CD4-positive, alpha-beta memory T cell (primary cell): ENCODE measurements at regions not wholly inside any gene's neighbourhood (a gene's known extent, or its start where the extent isn't known, plus 50 kb on each side); places are given as distances from the start of the nearest gene placed in this dataset.

Experiments used
- CTCF ChIA-PET: fragments of 350-600 bp; sonication (Branson Sonifier 250); formaldehyde crosslinking; loops from one replicate; lab custom pipeline; 2021; ENCODE audit warnings: inconsistent platforms; ENCODE audit not compliant: partially characterized antibody; lab: Charles Lee
- POLR2A ChIA-PET: fragments of 350-600 bp; sonication (Branson Sonifier 250); formaldehyde crosslinking; loops from one replicate; lab custom pipeline; 2021; ENCODE audit not compliant: partially characterized antibody; lab: Charles Lee
- DNase-seq, 5 donors: peaks; one replicate each; pipeline versions ENCODE4 v3.0.0 to v3.0.0-alpha.2; 2020 to 2022; ENCODE audit warnings: mixed read lengths in 1 of 5
- H3K27ac ChIP-seq: one replicate; pipeline ENCODE4 v1.7.0; 2013; ENCODE audit warnings: low read depth, low read length
- H3K27me3 ChIP-seq: 2 replicates; pipeline ENCODE4 v1.7.0; 2013; ENCODE audit warnings: mild to moderate bottlenecking, low read length, moderate library complexity; ENCODE audit not compliant: insufficient read depth
- H3K36me3 ChIP-seq: 2 replicates; pipeline ENCODE4 v1.7.0; 2013; ENCODE audit warnings: mild to moderate bottlenecking, low read length, moderate library complexity; ENCODE audit not compliant: insufficient read depth
- H3K4me1 ChIP-seq: 2 replicates; pipeline ENCODE4 v1.7.0; 2013; ENCODE audit warnings: mild to moderate bottlenecking, low read length, moderate library complexity; ENCODE audit not compliant: insufficient read depth
- H3K4me3 ChIP-seq, 2 donors: one replicate each; pipeline ENCODE4 v1.7.0; 2013; ENCODE audit warnings: low read length in 2 of 2, mild to moderate bottlenecking in 1 of 2
- H3K9me3 ChIP-seq, 2 donors: one replicate each; pipeline ENCODE4 v1.7.0; 2013; ENCODE audit warnings: low read length in 2 of 2, control low read depth in 1 of 2; ENCODE audit not compliant: control insufficient read depth in 1 of 2
- H3K27ac Mint-ChIP-seq, 7 donors: one replicate each; pipeline ENCODE4 v1.8.0; 2020 to 2021; ENCODE audit warnings: mixed read lengths in 7 of 7, mild to moderate bottlenecking in 6 of 7, inconsistent platforms in 3 of 7, moderate library complexity in 3 of 7
- H3K27me3 Mint-ChIP-seq, 2 donors: one replicate each; pipeline ENCODE4 v1.8.0; 2020 to 2021; ENCODE audit warnings: mixed read lengths in 2 of 2
- H3K36me3 Mint-ChIP-seq, 2 donors: one replicate each; pipeline ENCODE4 v1.8.0; 2020 to 2021; ENCODE audit warnings: mixed read lengths in 2 of 2, inconsistent platforms in 1 of 2, mild to moderate bottlenecking in 1 of 2
- H3K4me1 Mint-ChIP-seq, 4 donors: one replicate each; pipeline ENCODE4 v1.8.0; 2020 to 2021; ENCODE audit warnings: mixed read lengths in 4 of 4, mild to moderate bottlenecking in 1 of 4
- H3K4me3 Mint-ChIP-seq, 8 donors: one replicate each; pipeline ENCODE4 v1.8.0; 2020 to 2021; ENCODE audit warnings: mixed read lengths in 8 of 8, mild to moderate bottlenecking in 7 of 8, moderate library complexity in 6 of 8, inconsistent platforms in 3 of 8
- H3K9me3 Mint-ChIP-seq, 8 donors: one replicate each; pipeline ENCODE4 v1.8.0; 2020 to 2021; ENCODE audit warnings: mixed read lengths in 8 of 8, mild to moderate bottlenecking in 5 of 8, inconsistent platforms in 3 of 8, moderate library complexity in 1 of 8
- intact Hi-C: fragments of 100-400 bp; cut with micrococcal nuclease; formaldehyde crosslinking; loops from one replicate; pipeline ENCODE4 v1.15.1; 2023

- Histone ChIP-seq H3K27me3 (no peaks in the 10 kb centered on the region), H3K4me3 (no peak overlapping the region), H3K27ac (no peak overlapping the region), H3K4me1 (no peaks in the 10 kb centered on the region), H3K36me3 (no peaks in the 10 kb centered on the region), H3K9me3 (no peaks in the 10 kb centered on the region)
- no peaks in the 10 kb centered on the region for H3K36me3 Mint-ChIP-seq
- CTCF ChIA-PET = no interaction called here
- peaks cover 1 to 4% of the 10 kb centered on the region in 2 donors for H3K27me3 Mint-ChIP-seq
- DNase-seq = no peak
- POLR2A ChIA-PET = no interaction called here
- intact Hi-C loops = no loop called here
- no peaks in the 10 kb centered on the region for H3K4me1 Mint-ChIP-seq
- H3K27ac Mint-ChIP-seq = no peak overlapping the region
- no peak overlapping the region for H3K4me3 Mint-ChIP-seq
- H3K9me3 Mint-ChIP-seq = peaks cover 0 to 3% (median 1%) of the 10 kb centered on the region in 8 donors
Observed at GRCh38 chr5:60546207-60546606, 153.8 kb downstream of the DEPDC1B start.

DNA sequence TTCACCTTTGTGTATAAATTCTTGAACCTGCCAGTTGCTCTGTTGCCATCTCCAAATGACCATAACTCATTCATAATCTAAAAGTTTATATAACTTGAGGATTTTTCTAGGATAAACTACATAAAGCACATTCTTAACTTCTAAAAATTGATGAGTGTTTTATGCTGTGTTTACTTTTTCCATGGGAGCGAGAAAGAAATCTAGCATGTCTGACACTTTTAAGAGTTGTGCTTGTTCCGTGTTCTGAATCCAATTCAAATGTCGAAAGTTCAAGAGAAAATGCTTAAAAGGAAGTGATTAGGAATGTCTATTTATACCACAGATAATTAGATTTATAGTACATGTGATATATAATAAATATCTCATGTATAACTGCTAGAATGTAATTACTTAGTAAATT, 154.4 kb downstream of the DEPDC1B start:
- CTCF ChIA-PET = no interaction called here
- no peak overlapping the region for H3K4me3 ChIP-seq
- no peaks in the 10 kb centered on the region for H3K4me1 ChIP-seq

DNA sequence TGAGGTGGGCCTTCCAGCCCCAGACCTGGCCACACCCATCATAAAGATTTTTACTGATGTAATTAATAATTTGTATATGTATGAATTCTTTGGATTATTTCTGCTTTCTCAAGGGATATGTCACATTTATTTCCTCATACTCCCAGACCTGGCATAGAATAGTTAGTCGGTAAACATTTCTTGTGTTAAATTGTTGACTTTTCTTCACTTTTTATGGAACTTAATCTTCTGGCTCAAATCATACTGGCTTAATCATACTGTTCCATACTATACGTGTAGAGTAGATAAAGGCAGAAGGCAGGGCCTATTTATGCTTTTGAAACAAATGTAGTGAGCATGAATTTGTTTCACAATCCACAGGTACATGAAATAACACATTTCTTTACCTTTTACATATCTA, 155.8 kb downstream of the DEPDC1B start:
- no peak overlapping the region for H3K27ac ChIP-seq
- H3K36me3 Mint-ChIP-seq = no peaks in the 10 kb centered on the region
- DNase-seq = no peak
- H3K4me3 ChIP-seq = no peak overlapping the region
- no peak overlapping the region for H3K4me3 Mint-ChIP-seq
- peaks cover 1 to 6% of the 10 kb centered on the region in 2 donors for H3K27me3 Mint-ChIP-seq
- no peaks in the 10 kb centered on the region for H3K36me3 ChIP-seq
- peak overlapping the region in 1 of 7 donors; percentile 26 for H3K27ac Mint-ChIP-seq
- H3K9me3 ChIP-seq = no peaks in the 10 kb centered on the region
- H3K27me3 ChIP-seq = no peaks in the 10 kb centered on the region
- H3K9me3 Mint-ChIP-seq = peaks cover 0 to 5% (median 1%) of the 10 kb centered on the region in 8 donors
- intact Hi-C loops = no loop called here
- CTCF ChIA-PET = no interaction called here
- POLR2A ChIA-PET = no interaction called here
- no peaks in the 10 kb centered on the region for H3K4me1 Mint-ChIP-seq
- H3K4me1 ChIP-seq = no peaks in the 10 kb centered on the region

More for the DNA sequence above, 154.4 kb downstream of the DEPDC1B start:
- no peaks in the 10 kb centered on the region for H3K4me1 Mint-ChIP-seq
- peaks cover 1 to 4% of the 10 kb centered on the region in 2 donors for H3K27me3 Mint-ChIP-seq
- intact Hi-C loops = no loop called here
- no peak for DNase-seq
- H3K27ac Mint-ChIP-seq = no peak overlapping the region
- POLR2A ChIA-PET = no interaction called here
- peaks cover 0 to 4% (median 1%) of the 10 kb centered on the region in 8 donors for H3K9me3 Mint-ChIP-seq
- Histone ChIP-seq H3K27me3 (no peaks in the 10 kb centered on the region), H3K36me3 (no peaks in the 10 kb centered on the region), H3K9me3 (no peaks in the 10 kb centered on the region), H3K27ac (no peak overlapping the region)
- H3K36me3 Mint-ChIP-seq = no peaks in the 10 kb centered on the region
- no peak overlapping the region for H3K4me3 Mint-ChIP-seq

GRCh38 chr5:60541980-60542379, 158.0 kb downstream of the DEPDC1B start:
- intact Hi-C loops = no loop called here
- no peaks in the 10 kb centered on the region for H3K4me1 Mint-ChIP-seq
- CTCF ChIA-PET = no interaction called here
- Histone ChIP-seq H3K27ac (no peak overlapping the region), H3K36me3 (no peaks in the 10 kb centered on the region), H3K9me3 (no peaks in the 10 kb centered on the region), H3K4me1 (no peaks in the 10 kb centered on the region), H3K27me3 (no peaks in the 10 kb centered on the region), H3K4me3 (no peak overlapping the region)
- DNase-seq = no peak
- no peak overlapping the region for H3K27ac Mint-ChIP-seq
- H3K36me3 Mint-ChIP-seq = no peaks in the 10 kb centered on the region
- peaks cover 0 to 3% (median 1%) of the 10 kb centered on the region in 8 donors for H3K9me3 Mint-ChIP-seq
- no peak overlapping the region for H3K4me3 Mint-ChIP-seq
- POLR2A ChIA-PET = no interaction called here
- H3K27me3 Mint-ChIP-seq = peaks cover 1 to 6% of the 10 kb centered on the region in 2 donors

- H3K36me3 Mint-ChIP-seq = no peaks in the 10 kb centered on the region
- peaks cover 1 to 6% of the 10 kb centered on the region in 2 donors for H3K27me3 Mint-ChIP-seq
- Histone ChIP-seq H3K4me1 (no peaks in the 10 kb centered on the region), H3K27me3 (no peaks in the 10 kb centered on the region), H3K36me3 (no peaks in the 10 kb centered on the region), H3K4me3 (no peak overlapping the region), H3K9me3 (no peaks in the 10 kb centered on the region), H3K27ac (no peak overlapping the region)
- DNase-seq = no peak
- no peak overlapping the region for H3K27ac Mint-ChIP-seq
- H3K4me1 Mint-ChIP-seq = no peaks in the 10 kb centered on the region
- POLR2A ChIA-PET = no interaction called here
- H3K4me3 Mint-ChIP-seq = no peak overlapping the region
- H3K9me3 Mint-ChIP-seq = peaks cover 0 to 3% (median 1%) of the 10 kb centered on the region in 8 donors
- intact Hi-C loops = no loop called here
- CTCF ChIA-PET = no interaction called here
Observed at GRCh38 chr5:60540856-60541805, 158.8 kb downstream of the DEPDC1B start.

DNA sequence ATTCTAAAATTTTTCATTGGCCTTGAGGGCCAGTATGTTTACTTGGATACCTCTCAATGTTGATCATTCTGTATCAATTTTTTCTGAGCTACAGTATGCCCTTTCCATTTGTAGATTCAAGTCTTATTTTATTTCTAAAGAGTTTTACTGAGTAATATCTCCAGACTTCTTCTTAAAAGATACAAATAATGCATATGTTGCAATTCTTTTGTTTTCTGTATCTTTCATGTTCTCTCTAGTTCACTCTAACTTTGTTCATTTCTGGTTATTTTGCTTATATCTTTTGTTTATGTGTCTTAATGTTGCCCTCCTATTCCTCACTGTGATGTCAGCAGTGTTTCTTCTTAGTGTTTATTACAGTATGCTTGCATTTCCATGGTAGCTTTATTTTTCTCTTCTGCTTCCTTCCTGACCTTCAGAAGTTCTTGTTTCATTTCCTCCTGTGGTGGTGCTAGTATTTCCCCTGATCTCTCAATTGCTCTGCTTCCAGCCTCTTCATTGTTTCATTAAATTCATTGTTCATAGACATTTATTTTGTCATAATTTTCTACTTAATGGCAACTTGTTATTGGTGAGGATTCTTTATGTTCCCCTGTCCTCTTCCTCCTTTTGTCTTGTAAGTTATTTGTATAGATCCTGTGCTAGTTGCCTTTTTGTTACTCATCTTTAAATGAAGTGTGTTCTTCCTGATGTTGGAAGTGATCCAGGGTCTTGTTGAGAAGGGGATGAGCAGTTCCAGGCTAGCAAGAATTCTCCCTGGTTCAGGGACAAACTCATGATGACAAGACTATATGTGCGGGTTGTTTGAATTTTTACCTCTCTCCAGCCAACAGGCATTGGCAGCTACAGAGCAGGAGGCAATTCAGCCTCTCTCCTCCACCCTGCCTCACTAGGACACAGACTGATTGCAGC, 160.8 kb downstream of the DEPDC1B start:
- H3K9me3 ChIP-seq = no peaks in the 10 kb centered on the region
- no peaks in the 10 kb centered on the region for H3K36me3 ChIP-seq
- no peaks in the 10 kb centered on the region for H3K27me3 ChIP-seq
- H3K9me3 Mint-ChIP-seq = peaks cover 0 to 3% (median 1%) of the 10 kb centered on the region in 8 donors
- no peak overlapping the region for H3K4me3 Mint-ChIP-seq
- CTCF ChIA-PET = no interaction called here
- no peak overlapping the region for H3K27ac ChIP-seq
- no peak overlapping the region for H3K27ac Mint-ChIP-seq
- H3K4me1 ChIP-seq = no peaks in the 10 kb centered on the region
- H3K4me3 ChIP-seq = no peak overlapping the region
- H3K27me3 Mint-ChIP-seq = peaks cover 1 to 5% of the 10 kb centered on the region in 2 donors
- intact Hi-C loops = no loop called here
- no peak for DNase-seq
- POLR2A ChIA-PET = no interaction called here
- H3K36me3 Mint-ChIP-seq = no peaks in the 10 kb centered on the region
- no peaks in the 10 kb centered on the region for H3K4me1 Mint-ChIP-seq

- Mint-ChIP-seq H3K27ac (no peak overlapping the region), H3K36me3 (no peaks in the 10 kb centered on the region), H3K9me3 (peaks cover 0 to 3% (median 0%) of the 10 kb centered on the region in 8 donors), H3K27me3 (peaks cover 1 to 5% of the 10 kb centered on the region in 2 donors), H3K4me3 (no peak overlapping the region), H3K4me1 (no peaks in the 10 kb centered on the region)
- intact Hi-C loops = no loop called here
- Histone ChIP-seq H3K4me1 (no peaks in the 10 kb centered on the region), H3K36me3 (no peaks in the 10 kb centered on the region), H3K4me3 (no peak overlapping the region), H3K27ac (no peak overlapping the region), H3K9me3 (no peaks in the 10 kb centered on the region), H3K27me3 (no peaks in the 10 kb centered on the region)
- CTCF ChIA-PET = no interaction called here
- POLR2A ChIA-PET = no interaction called here
- DNase-seq = no peak
Observed at GRCh38 chr5:60538426-60538825, 161.5 kb downstream of the DEPDC1B start.
